K562 (cell line): ENCODE measurements at regions not wholly inside any gene's neighbourhood (a gene's known extent, or its start where the extent isn't known, plus 50 kb on each side); places are given as distances from the start of the nearest gene placed in this dataset.

ENCODE experiments used
- ATAC-seq: fragments of 200-7000 bp; cut with Tn5 transposase; 3 replicates; pipeline ENCODE4 v1.9.1; 2020; ENCODE audit warnings: moderate library complexity
- BruUV-seq: library from RNA; stranded (reverse); fragments of 400-500 nt; replicated peaks from 2 replicates; lab custom pipeline; 2021; lab: Mats Ljungman, UMichigan
- CTCF ChIA-PET: fragments of 300-600 bp; formaldehyde crosslinking; extraction: SDS; loops from one replicate; lab custom pipeline; 2021; ENCODE audit warnings: low intra/inter-chr PET ratio; lab: Yijun Ruan, JAX
- POLR2A ChIA-PET: fragments of 300-600, 350-650 bp; sonication (Branson Sonifier 250); formaldehyde crosslinking; extraction: SDS; loops from one replicate; lab custom pipeline; 2021; ENCODE audit warnings: antibody characterized with exemption, inconsistent platforms; lab: Yijun Ruan, JAX
- DNase-seq, 4 experiments: peaks; one replicate each; pipeline versions ENCODE4 v3.0.0 to v3.0.0-alpha.2; 2011 to 2018; ENCODE audit warnings: low spot score in 3 of 4, mixed read lengths in 3 of 4; ENCODE audit errors: extremely low read depth in 1 of 4
- FAIRE-seq: peaks from 2 replicates; lab custom pipeline; 2011; peaks lifted over from hg19 to GRCh38; lab: Jason Lieb, UNC
- H2AFZ ChIP-seq: 2 replicates; pipeline ENCODE4 v1.6.0; 2011; ENCODE audit warnings: low read depth, low read length, control low read depth, inconsistent platforms
- H3K27ac ChIP-seq: fragments of 200-600 bp; 3 replicates; pipeline ENCODE4 v1.8.0; 2011; ENCODE audit warnings: low read depth, mild to moderate bottlenecking, control low read depth, inconsistent platforms, low read length, moderate library complexity, mixed read lengths; ENCODE audit errors: extremely low read depth
- H3K27me3 ChIP-seq, 2 experiments: fragments of 300-600 bp in 1 of 2; 2 replicates in 1 of 2; 3 replicates in 1 of 2; pipeline versions ENCODE4 v1.6.0 to v1.8.0; 2011; ENCODE audit warnings: inconsistent platforms in 2 of 2, low read length in 2 of 2, mild to moderate bottlenecking in 1 of 2, mixed read lengths in 1 of 2, moderate library complexity in 1 of 2; ENCODE audit not compliant: control insufficient read depth in 2 of 2, insufficient read depth in 2 of 2
- H3K36me3 ChIP-seq: fragments of 300-600 bp; 3 replicates; pipeline ENCODE4 v1.8.0; 2011; ENCODE audit warnings: mild to moderate bottlenecking, low read length, inconsistent platforms; ENCODE audit not compliant: control insufficient read depth, insufficient read depth
- H3K4me1 ChIP-seq, 2 experiments: fragments of 200-600 bp in 1 of 2; replicated peaks in 1 of 2; 2 replicates in 1 of 2; 3 replicates in 1 of 2; pipeline versions ENCODE4 v1.5.1 to v1.8.0; 2011; ENCODE audit warnings: inconsistent platforms in 2 of 2, low read length in 2 of 2, mild to moderate bottlenecking in 1 of 2, mixed read lengths in 1 of 2, moderate library complexity in 1 of 2; ENCODE audit not compliant: control insufficient read depth in 2 of 2, insufficient read depth in 2 of 2
- H3K4me2 ChIP-seq: 2 replicates; pipeline ENCODE4 v1.6.1; 2011; ENCODE audit warnings: low read length, control low read depth, inconsistent platforms, mixed read lengths; ENCODE audit not compliant: insufficient read depth
- H3K4me3 ChIP-seq: fragments of 200-600 bp; sonication (generic), shearing (Covaris generic); 2 replicates; pipeline ENCODE4 v1.5.1; 2016; ENCODE audit warnings: control low read depth, inconsistent platforms
- H3K79me2 ChIP-seq: fragments of 200-600 bp; 3 replicates; pipeline ENCODE4 v1.8.0; 2011; ENCODE audit warnings: low read length, inconsistent platforms; ENCODE audit not compliant: control insufficient read depth, insufficient read depth
- H3K9ac ChIP-seq, 2 experiments: 2 replicates each; pipeline versions ENCODE4 v1.6.0 to v1.6.1; 2011; ENCODE audit warnings: low read depth in 2 of 2, low read length in 2 of 2, control low read depth in 1 of 2, inconsistent platforms in 1 of 2, mild to moderate bottlenecking in 1 of 2, mixed read lengths in 1 of 2; ENCODE audit not compliant: insufficient read depth in 1 of 2
- H3K9me1 ChIP-seq: one replicate; pipeline ENCODE4 v1.6.0; 2011; ENCODE audit warnings: inconsistent platforms, mild to moderate bottlenecking, low read length, moderate library complexity; ENCODE audit not compliant: control insufficient read depth, insufficient read depth
- H3K9me3 ChIP-seq: replicated peaks from 2 replicates; pipeline ENCODE4 v1.5.1; 2011; ENCODE audit warnings: low read depth, low read length, inconsistent platforms; ENCODE audit not compliant: control insufficient read depth, insufficient read depth
- H4K20me1 ChIP-seq: replicated peaks from 2 replicates; pipeline ENCODE4 v1.6.1; 2011; ENCODE audit warnings: low read length, inconsistent platforms, mixed read lengths; ENCODE audit not compliant: control insufficient read depth, insufficient read depth
- CBX5 ChIP-seq: IDR thresholded peaks from 2 replicates; pipeline ENCODE4 v1.6.1; 2014; ENCODE audit warnings: low read depth, borderline replicate concordance
- COPS2 ChIP-seq: fragments of 450-650 bp; conservative IDR thresholded peaks from 2 replicates; pipeline ENCODE4 v1.6.1; 2016; ENCODE audit warnings: mild to moderate bottlenecking, moderate library complexity
- DACH1 ChIP-seq: fragments of 450-650 bp; IDR thresholded peaks from 2 replicates; pipeline ENCODE4 v1.6.1; 2018; ENCODE audit not compliant: partially characterized antibody
- EP400 ChIP-seq: fragments of 450-650 bp; IDR thresholded peaks from 2 replicates; pipeline ENCODE4 v1.6.1; 2017; ENCODE audit warnings: antibody characterized with exemption, mild to moderate bottlenecking, moderate library complexity
- PTTG1 ChIP-seq: fragments of 450-650 bp; IDR thresholded peaks from 2 replicates; pipeline ENCODE4 v1.6.1; 2016; ENCODE audit warnings: low read depth, mild to moderate bottlenecking, missing genetic modification characterization, missing compliant biosample characterization
- ZNF224 ChIP-seq: sonication (generic); formaldehyde crosslinking; IDR thresholded peaks from 2 replicates; pipeline ENCODE4 v1.8.0; 2022; ENCODE audit warnings: mild to moderate bottlenecking, missing genetic modification reagents
- WGBS: fragments of 100-300 bp; shearing (Covaris generic); methylation state at CpG from one replicate; pipeline ENCODE4 v1.1.6; 2016; ENCODE audit warnings: low coverage, mixed read lengths; ENCODE audit not compliant: insufficient coverage; ENCODE audit errors: missing lambda C conversion rate; 5-methylcytosine and 5-hydroxymethylcytosine counted together
- in situ Hi-C: fragments of 300-500 bp; cut with MboI; formaldehyde crosslinking; loops from 4 replicates; pipeline ENCODE4 v1.15.0; 2018; ENCODE audit warnings: inconsistent platforms, mixed read lengths
- intact Hi-C: fragments of 100-400 bp; cut with micrococcal nuclease; formaldehyde crosslinking; loops from 2 replicates; pipeline ENCODE4 v1.14.2; 2022
- TF ChIP-seq, protein P1 (sequence below): sonication (generic); formaldehyde crosslinking; IDR thresholded peaks from 2 replicates; pipeline ENCODE4 v1.9.0; 2022; ENCODE audit warnings: mild to moderate bottlenecking, missing genetic modification reagents
- TF ChIP-seq, protein P2 (sequence below): fragments of 450-650 bp; formaldehyde crosslinking; IDR thresholded peaks from 2 replicates; pipeline ENCODE4 v1.4.0; 2020; ENCODE audit warnings: mild to moderate bottlenecking, moderate library complexity

DNA sequence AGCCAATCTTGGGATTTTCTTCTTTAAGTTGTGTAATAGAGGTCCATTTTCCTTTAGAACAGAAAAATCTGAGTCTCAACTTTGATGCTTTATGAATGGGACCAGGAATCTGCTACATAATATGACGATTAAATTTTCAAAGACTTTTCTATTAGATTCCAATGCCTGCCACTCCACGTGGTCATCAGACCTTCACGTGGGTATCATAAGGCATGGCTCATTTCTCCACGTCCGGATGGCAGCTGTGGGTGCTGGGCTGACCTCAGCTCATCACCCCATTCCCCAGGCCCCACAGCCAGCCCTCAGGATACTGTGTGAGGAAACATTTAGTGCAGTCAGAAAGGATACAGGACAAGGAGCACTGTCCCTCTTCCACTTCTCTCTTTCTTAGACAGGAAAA, 159.7 kb downstream of the SEMA6D start:
- Histone ChIP-seq H3K36me3 (no peaks in the 10 kb centered on the region), H4K20me1 (no peaks in the 10 kb centered on the region), H3K4me3 (no peak overlapping the region), H3K27ac (no peak overlapping the region), H3K27me3 (no peaks in the 10 kb centered on the region), H2AFZ (no peak overlapping the region), H3K4me1 (no peaks in the 10 kb centered on the region), H3K9me1 (no peaks in the 10 kb centered on the region)
- ChIA-PET POLR2A (no interaction called here), CTCF (no interaction called here)
- WGBS, result 4% methylated on average over 5 of the region's 5 CpGs
- no peak for FAIRE-seq
- TF ChIP-seq ZNF224 (CRISPR knock-in tag) (no peak), COPS2 (no peak), DACH1 (no peak), CBX5 (no peak), PTTG1 (tag) (no peak), EP400 (no peak)
- TF ChIP-seq, protein P1, sequence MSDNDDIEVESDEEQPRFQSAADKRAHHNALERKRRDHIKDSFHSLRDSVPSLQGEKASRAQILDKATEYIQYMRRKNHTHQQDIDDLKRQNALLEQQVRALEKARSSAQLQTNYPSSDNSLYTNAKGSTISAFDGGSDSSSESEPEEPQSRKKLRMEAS (CRISPR knock-in tag), result no peak
- TF ChIP-seq, protein P2, sequence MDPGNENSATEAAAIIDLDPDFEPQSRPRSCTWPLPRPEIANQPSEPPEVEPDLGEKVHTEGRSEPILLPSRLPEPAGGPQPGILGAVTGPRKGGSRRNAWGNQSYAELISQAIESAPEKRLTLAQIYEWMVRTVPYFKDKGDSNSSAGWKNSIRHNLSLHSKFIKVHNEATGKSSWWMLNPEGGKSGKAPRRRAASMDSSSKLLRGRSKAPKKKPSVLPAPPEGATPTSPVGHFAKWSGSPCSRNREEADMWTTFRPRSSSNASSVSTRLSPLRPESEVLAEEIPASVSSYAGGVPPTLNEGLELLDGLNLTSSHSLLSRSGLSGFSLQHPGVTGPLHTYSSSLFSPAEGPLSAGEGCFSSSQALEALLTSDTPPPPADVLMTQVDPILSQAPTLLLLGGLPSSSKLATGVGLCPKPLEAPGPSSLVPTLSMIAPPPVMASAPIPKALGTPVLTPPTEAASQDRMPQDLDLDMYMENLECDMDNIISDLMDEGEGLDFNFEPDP (CRISPR knock-in tag), result no peak
- TF ChIP-seq, all 486 proteins: peak for 0
- no TSS peak for BruUV-seq
- no peak overlapping the region for H3K9ac ChIP-seq
- H3K79me2 ChIP-seq, result no peaks in the 10 kb centered on the region
- in situ Hi-C loops (no loop called here), intact Hi-C loops (no loop called here)
- H3K4me2 ChIP-seq, result no peak overlapping the region
- H3K9me3 ChIP-seq, result no peaks in the 10 kb centered on the region; the same call in 1 of the 2 replicates
- no peak for ATAC-seq
- DNase-seq, result no peak
